Ectodermal cell (in vitro differentiated cells): ENCODE measurements at regions not wholly inside any gene's neighbourhood (a gene's known extent, or its start where the extent isn't known, plus 50 kb on each side); places are given as distances from the start of the nearest gene placed in this dataset.

Experiments used
- H3K27ac ChIP-seq: 2 replicates; pipeline ENCODE4 v1.7.0; 2013; ENCODE audit warnings: mild to moderate bottlenecking, low read depth, low read length; ENCODE audit not compliant: insufficient read depth, poor library complexity, severe bottlenecking
- H3K27me3 ChIP-seq: 2 replicates; pipeline ENCODE4 v1.7.0; 2013; ENCODE audit warnings: mild to moderate bottlenecking, low read length; ENCODE audit not compliant: insufficient read depth, control insufficient read depth, poor library complexity, severe bottlenecking
- H3K36me3 ChIP-seq: one replicate; pipeline ENCODE4 v1.7.0; 2013; ENCODE audit warnings: low read length; ENCODE audit not compliant: control insufficient read depth, insufficient read depth
- H3K4me1 ChIP-seq: one replicate; pipeline ENCODE4 v1.7.0; 2013; ENCODE audit warnings: low read length; ENCODE audit not compliant: control insufficient read depth, insufficient read depth
- H3K4me3 ChIP-seq: 2 replicates; pipeline ENCODE4 v1.7.0; 2013; ENCODE audit warnings: low read depth, low read length, control low read depth; ENCODE audit not compliant: insufficient read depth
- H3K9me3 ChIP-seq: 2 replicates; pipeline ENCODE4 v1.7.0; 2013; ENCODE audit warnings: mild to moderate bottlenecking, low read length, moderate library complexity; ENCODE audit not compliant: control insufficient read depth
- WGBS, 2 experiments: methylation state at CpG; one replicate each; pipeline ENCODE4 v1.1.7; 2013; ENCODE audit warnings: missing lambda C conversion rate in 2 of 2; 5-methylcytosine and 5-hydroxymethylcytosine counted together

DNA sequence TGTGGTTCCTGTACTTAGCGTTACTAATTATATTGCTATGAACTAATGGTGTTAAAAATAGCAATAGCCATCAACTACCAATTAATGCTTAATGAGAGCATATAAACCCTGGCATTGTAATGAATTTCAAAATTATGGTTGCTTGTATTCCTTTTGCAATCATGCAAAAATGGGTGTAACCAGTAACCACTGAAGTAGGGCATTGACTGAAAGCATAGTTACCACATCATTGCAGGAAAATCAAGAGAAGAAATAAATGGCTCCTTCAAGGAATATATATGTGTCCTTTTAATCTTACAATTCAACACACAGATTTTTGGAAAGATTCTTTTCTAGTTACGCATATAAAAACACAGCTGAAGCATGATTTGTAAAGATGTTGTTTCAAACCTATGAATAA, 328.3 kb upstream of the AGTR1 start:
- 100% methylated on average over 1 of the region's 2 CpGs; no CpG with 5 or more reads in 1 of the 2 experiments for WGBS, 2 experiments
- Histone ChIP-seq H3K27me3 (no peaks in the 10 kb centered on the region), H3K36me3 (no peaks in the 10 kb centered on the region), H3K9me3 (no peaks in the 10 kb centered on the region), H3K27ac (no peak overlapping the region), H3K4me1 (no peaks in the 10 kb centered on the region), H3K4me3 (no peak overlapping the region)

- WGBS, 2 experiments = 83 to 93% methylated on average over 1 of the region's 2 CpGs
- Histone ChIP-seq H3K4me1 (no peaks in the 10 kb centered on the region), H3K36me3 (no peaks in the 10 kb centered on the region), H3K9me3 (no peaks in the 10 kb centered on the region), H3K27me3 (no peaks in the 10 kb centered on the region), H3K27ac (no peak overlapping the region), H3K4me3 (no peak overlapping the region)
Observed at GRCh38 chr3:148372206-148372875, 325.4 kb upstream of the AGTR1 start.

DNA sequence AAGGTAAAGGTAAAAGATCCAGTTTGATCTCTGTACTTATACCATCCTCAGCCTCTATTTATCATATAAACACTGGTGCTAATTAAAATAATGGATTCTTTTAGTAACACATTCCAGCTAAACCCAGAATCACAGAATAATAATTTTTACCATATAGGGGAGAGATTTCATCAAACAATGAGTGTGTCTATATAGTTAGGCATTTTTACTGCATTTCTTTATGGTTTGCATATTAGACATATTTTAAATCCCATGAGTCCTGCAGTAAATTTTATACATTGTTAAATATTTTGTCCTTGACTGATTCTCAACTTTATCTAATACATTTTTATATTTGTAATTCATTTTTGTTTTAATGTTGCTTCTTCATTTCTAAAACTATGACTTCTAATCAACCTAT, 323.7 kb upstream of the AGTR1 start:
- no peak overlapping the region for H3K27ac ChIP-seq
- H3K4me1 ChIP-seq = no peaks in the 10 kb centered on the region
- no peaks in the 10 kb centered on the region for H3K27me3 ChIP-seq
- no peaks in the 10 kb centered on the region for H3K36me3 ChIP-seq
- H3K4me3 ChIP-seq = no peak overlapping the region
- no peaks in the 10 kb centered on the region for H3K9me3 ChIP-seq

GRCh38 chr3:148379763-148380382, 317.8 kb upstream of the AGTR1 start:
- no peak overlapping the region for H3K27ac ChIP-seq
- no peaks in the 10 kb centered on the region for H3K27me3 ChIP-seq
- WGBS, 2 experiments = 68 to 72% methylated on average over 4 of the region's 4 CpGs
- no peak overlapping the region for H3K4me3 ChIP-seq
- no peaks in the 10 kb centered on the region for H3K4me1 ChIP-seq
- no peaks in the 10 kb centered on the region for H3K36me3 ChIP-seq
- no peaks in the 10 kb centered on the region for H3K9me3 ChIP-seq

DNA sequence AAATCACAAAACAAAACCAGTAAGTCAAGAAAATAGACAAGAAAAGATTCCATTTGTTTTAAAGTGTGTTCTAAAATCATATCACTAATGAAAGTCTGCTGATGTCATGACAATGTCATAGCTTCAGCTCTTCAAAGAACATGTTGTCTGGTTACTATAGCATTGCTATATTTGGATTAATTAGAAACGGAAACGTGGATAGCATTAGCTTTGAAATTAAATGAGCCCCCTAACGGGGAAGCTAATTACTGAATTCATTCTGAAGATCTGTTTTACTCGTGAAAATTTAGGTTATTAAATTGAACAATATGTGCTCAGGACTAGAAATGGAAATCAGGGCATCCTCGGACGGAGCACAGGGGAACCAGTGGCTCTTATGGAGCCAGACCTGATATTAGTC, 316.7 kb upstream of the AGTR1 start:
- WGBS, 2 experiments = 89 to 93% methylated on average over 6 of the region's 6 CpGs

DNA sequence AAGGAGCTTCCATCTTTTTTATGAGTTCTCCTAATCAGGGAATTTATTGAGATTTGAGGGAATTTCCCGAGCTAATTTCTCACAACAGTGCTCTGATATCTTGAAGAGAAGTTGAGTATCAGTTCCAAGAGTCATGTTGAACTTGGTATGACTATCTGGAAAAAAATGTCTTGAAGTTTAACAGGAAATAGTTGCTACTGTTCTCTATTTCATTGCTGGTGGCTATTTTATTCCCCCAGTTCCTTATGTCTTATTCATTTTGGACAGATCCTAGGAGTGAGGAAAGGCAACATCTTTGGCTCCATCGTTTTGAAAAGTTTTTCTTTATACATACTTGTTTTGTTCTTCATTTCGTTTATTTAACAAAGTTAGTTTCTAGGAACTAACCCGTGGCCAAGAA, 307.8 kb upstream of the AGTR1 start:
- Histone ChIP-seq H3K4me3 (no peak overlapping the region), H3K4me1 (no peaks in the 10 kb centered on the region), H3K36me3 (no peaks in the 10 kb centered on the region), H3K9me3 (no peaks in the 10 kb centered on the region), H3K27ac (no peak overlapping the region), H3K27me3 (no peaks in the 10 kb centered on the region)
- WGBS, 2 experiments = 90 to 91% methylated on average over 1 to 3 of the region's 4 CpGs

More for the DNA sequence above, 316.7 kb upstream of the AGTR1 start:
- Histone ChIP-seq H3K9me3 (no peaks in the 10 kb centered on the region), H3K27ac (no peak overlapping the region), H3K36me3 (no peaks in the 10 kb centered on the region), H3K27me3 (no peaks in the 10 kb centered on the region), H3K4me3 (no peak overlapping the region), H3K4me1 (no peaks in the 10 kb centered on the region)

DNA sequence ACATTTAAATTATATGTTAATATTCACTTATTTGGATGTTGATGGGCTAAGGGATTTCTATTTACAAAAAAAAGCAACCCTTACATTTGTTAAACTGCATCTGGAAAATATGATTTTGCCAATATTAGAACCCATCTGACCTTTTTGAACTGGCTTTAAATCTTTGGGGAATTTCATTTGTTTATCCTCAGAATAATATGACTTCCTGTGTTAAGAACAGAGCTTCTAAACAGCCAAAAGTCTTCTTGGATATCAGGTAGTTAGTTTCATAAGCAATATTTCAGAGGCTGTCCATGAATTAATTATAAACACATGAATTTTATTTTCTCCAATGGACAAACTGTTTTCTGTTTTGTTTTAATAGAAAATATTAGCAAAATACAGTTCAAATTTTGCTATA, 301.9 kb upstream of the AGTR1 start:
- H3K36me3 ChIP-seq = no peaks in the 10 kb centered on the region
- no peaks in the 10 kb centered on the region for H3K27me3 ChIP-seq
- no peak overlapping the region for H3K4me3 ChIP-seq
- H3K27ac ChIP-seq = no peak overlapping the region
- no peaks in the 10 kb centered on the region for H3K4me1 ChIP-seq
- H3K9me3 ChIP-seq = no peaks in the 10 kb centered on the region

- no peaks in the 10 kb centered on the region for H3K27me3 ChIP-seq
Observed at GRCh38 chr3:148400754-148401153, 296.9 kb upstream of the AGTR1 start.

DNA sequence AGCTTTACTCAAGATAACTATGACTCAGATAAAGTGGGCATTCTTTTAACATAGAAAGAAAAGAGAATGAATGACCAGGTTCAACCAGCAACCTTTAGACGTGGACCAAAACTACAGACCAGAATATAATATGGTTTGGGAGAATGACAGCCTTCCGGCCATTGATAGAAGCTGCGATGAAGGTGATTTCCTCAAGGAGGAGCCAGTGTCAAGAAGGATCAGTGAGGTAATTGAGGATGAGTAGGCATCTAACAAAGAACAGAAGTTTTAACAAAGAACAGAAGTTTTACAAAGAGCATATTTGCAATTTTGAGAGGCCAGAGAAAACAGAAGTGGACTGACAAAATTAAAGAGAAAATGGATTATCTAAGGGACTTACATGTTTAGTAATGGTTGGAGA, 289.0 kb upstream of the AGTR1 start:
- Histone ChIP-seq H3K27ac (no peak overlapping the region), H3K27me3 (no peaks in the 10 kb centered on the region), H3K4me1 (no peaks in the 10 kb centered on the region), H3K4me3 (no peak overlapping the region), H3K9me3 (no peaks in the 10 kb centered on the region), H3K36me3 (no peaks in the 10 kb centered on the region)
- WGBS, 2 experiments = 90 to 92% methylated on average over 3 of the region's 3 CpGs

More at GRCh38 chr3:148400754-148401153, 296.9 kb upstream of the AGTR1 start:
- Histone ChIP-seq H3K36me3 (no peaks in the 10 kb centered on the region), H3K4me3 (no peak overlapping the region), H3K9me3 (no peaks in the 10 kb centered on the region), H3K27ac (no peak overlapping the region), H3K4me1 (no peaks in the 10 kb centered on the region)
- WGBS, 2 experiments = 88 to 96% methylated on average over 1 of the region's 1 CpG

DNA sequence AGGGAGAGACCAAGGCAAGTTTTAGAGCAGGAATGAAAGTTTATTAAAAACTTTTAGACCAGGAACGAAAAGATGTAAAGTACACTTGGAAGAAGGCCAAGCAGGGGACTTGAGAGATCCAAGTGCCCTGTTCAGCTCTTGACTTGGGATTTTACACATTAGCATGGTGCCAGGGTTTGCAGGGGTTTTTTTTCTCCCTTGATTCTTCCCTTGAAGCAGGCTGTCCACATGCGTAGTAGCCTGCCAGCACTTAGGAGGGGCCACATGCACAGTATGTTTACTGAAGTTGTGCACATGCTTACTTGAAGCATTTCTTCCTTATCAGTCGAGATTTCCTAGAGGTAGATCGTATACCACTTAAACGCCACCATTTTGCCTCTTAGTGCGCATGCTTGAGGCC, 277.5 kb upstream of the AGTR1 start:
- no peaks in the 10 kb centered on the region for H3K4me1 ChIP-seq

More for the DNA sequence above, 277.5 kb upstream of the AGTR1 start:
- Histone ChIP-seq H3K27ac (no peak overlapping the region), H3K4me3 (no peak overlapping the region), H3K36me3 (no peaks in the 10 kb centered on the region), H3K9me3 (no peaks in the 10 kb centered on the region), H3K27me3 (no peaks in the 10 kb centered on the region)
- 92 to 95% methylated on average over 6 of the region's 6 CpGs for whole genome bisulfite sequencing, 2 experiments
